GM23248 (cell line): ENCODE measurements at regions not wholly inside any gene's neighbourhood (a gene's known extent, or its start where the extent isn't known, plus 50 kb on each side); places are given as distances from the start of the nearest gene placed in this dataset.

Experiments
- DNase-seq: peaks from one replicate; pipeline ENCODE4 v3.0.0-alpha.2; 2015
- H2AFZ ChIP-seq: fragments of 200-600 bp; sonication (generic); 2 replicates; pipeline ENCODE4 v1.6.1; 2016; ENCODE audit warnings: antibody characterized with exemption
- H3F3A ChIP-seq: fragments of 200-600 bp; sonication (generic); 2 replicates; pipeline ENCODE4 v1.6.1; 2016; ENCODE audit warnings: mild to moderate bottlenecking, antibody characterized with exemption, mixed run types; ENCODE audit not compliant: insufficient read depth
- H3K27ac ChIP-seq: fragments of 200-600 bp; sonication (generic); 2 replicates; pipeline ENCODE4 v1.5.1; 2016; ENCODE audit warnings: mild to moderate bottlenecking
- H3K27me3 ChIP-seq: fragments of 200-600 bp; sonication (generic); replicated peaks from 2 replicates; pipeline ENCODE4 v1.6.1; 2016; ENCODE audit warnings: mild to moderate bottlenecking; ENCODE audit not compliant: insufficient read depth
- H3K36me3 ChIP-seq: fragments of 200-600 bp; sonication (generic); 2 replicates; pipeline ENCODE4 v1.6.1; 2016; ENCODE audit warnings: low read depth, mild to moderate bottlenecking
- H3K4me1 ChIP-seq: fragments of 200-600 bp; sonication (generic); 2 replicates; pipeline ENCODE4 v1.6.1; 2016; ENCODE audit warnings: mild to moderate bottlenecking; ENCODE audit not compliant: insufficient read depth
- H3K4me2 ChIP-seq: fragments of 200-600 bp; sonication (generic); one replicate; pipeline ENCODE4 v1.6.1; 2016; ENCODE audit warnings: mild to moderate bottlenecking; ENCODE audit not compliant: unreplicated experiment
- H3K4me3 ChIP-seq: fragments of 200-600 bp; sonication (generic); 2 replicates; pipeline ENCODE4 v1.5.1; 2016; ENCODE audit warnings: mild to moderate bottlenecking
- H3K79me2 ChIP-seq: fragments of 200-600 bp; sonication (generic); 2 replicates; pipeline ENCODE4 v1.6.1; 2016; ENCODE audit warnings: mild to moderate bottlenecking; ENCODE audit not compliant: insufficient read depth
- H3K9ac ChIP-seq: fragments of 200-600 bp; sonication (generic); 2 replicates; pipeline ENCODE4 v1.6.1; 2016; ENCODE audit warnings: mild to moderate bottlenecking
- H3K9me2 ChIP-seq: fragments of 200-600 bp; sonication (generic); 2 replicates; pipeline ENCODE4 v1.6.1; 2016; ENCODE audit warnings: mixed run types, mild to moderate bottlenecking, moderate library complexity; ENCODE audit not compliant: insufficient read depth
- H3K9me3 ChIP-seq: fragments of 200-600 bp; sonication (generic); one replicate; pipeline ENCODE4 v1.6.1; 2017; ENCODE audit warnings: low read depth
- H4K20me1 ChIP-seq: fragments of 200-600 bp; sonication (generic); 2 replicates; pipeline ENCODE4 v1.6.0; 2016; ENCODE audit not compliant: insufficient read depth
- EZH2 ChIP-seq: fragments of 200-600 bp; sonication (generic); IDR thresholded peaks from 2 replicates; pipeline ENCODE4 v1.6.1; 2018; ENCODE audit warnings: antibody characterized with exemption, mild to moderate bottlenecking; ENCODE audit not compliant: insufficient read depth, poor library complexity, severe bottlenecking
- EZH2phosphoT487 ChIP-seq: fragments of 200-600 bp; sonication (generic); IDR thresholded peaks from 2 replicates; pipeline ENCODE4 v1.6.1; 2018; ENCODE audit warnings: antibody characterized with exemption, moderate library complexity, mild to moderate bottlenecking, low read depth; ENCODE audit not compliant: insufficient read depth
- WGBS, 2 experiments: methylation state at CpG; one replicate each; pipeline ENCODE4 v1.1.6; 2015 to 2017; ENCODE audit warnings: low lambda C conversion rate in 2 of 2, low coverage in 1 of 2; ENCODE audit errors: missing lambda C conversion rate in 2 of 2; 5-methylcytosine and 5-hydroxymethylcytosine counted together
- in situ Hi-C: fragments of 300-500 bp; cut with MboI; formaldehyde crosslinking; loops from 2 replicates; pipeline ENCODE4 v1.15.0; 2020

DNA sequence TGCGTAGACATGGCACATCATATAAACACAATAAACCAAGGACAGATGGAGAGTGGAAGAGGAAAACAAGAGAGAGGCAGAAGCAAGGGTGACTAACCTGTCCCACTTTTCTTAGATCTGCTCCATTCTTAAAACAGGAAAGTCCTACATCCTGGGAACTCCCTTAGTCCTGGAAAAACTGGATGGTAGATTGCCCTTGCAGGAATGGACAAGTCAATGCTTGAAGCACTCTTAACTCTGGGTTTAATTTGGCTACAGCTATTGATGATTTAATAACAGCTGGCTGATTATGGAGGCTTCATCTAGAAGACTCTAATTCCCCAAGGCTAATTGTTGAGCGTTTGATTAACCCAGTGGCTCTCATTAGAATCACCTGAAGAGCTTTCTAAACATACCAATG, 258.8 kb downstream of the MIAT start:
- Histone ChIP-seq H3K9me3 (no peaks in the 10 kb centered on the region), H3F3A (no peaks in the 10 kb centered on the region), H3K36me3 (no peaks in the 10 kb centered on the region), H2AFZ (no peak overlapping the region), H3K79me2 (no peaks in the 10 kb centered on the region), H4K20me1 (no peaks in the 10 kb centered on the region), H3K9ac (no peak overlapping the region), H3K27ac (no peak overlapping the region), H3K27me3 (no peaks in the 10 kb centered on the region; the same call in none of the 2 replicates), H3K9me2 (no peaks in the 10 kb centered on the region), H3K4me2 (no peak overlapping the region), H3K4me1 (no peaks in the 10 kb centered on the region), H3K4me3 (no peak overlapping the region)
- TF ChIP-seq EZH2: no peak
- in situ Hi-C loops: no loop called here
- WGBS, 2 experiments: 85 to 91% methylated on average over 2 of the region's 2 CpGs
- DNase-seq: no peak

DNA sequence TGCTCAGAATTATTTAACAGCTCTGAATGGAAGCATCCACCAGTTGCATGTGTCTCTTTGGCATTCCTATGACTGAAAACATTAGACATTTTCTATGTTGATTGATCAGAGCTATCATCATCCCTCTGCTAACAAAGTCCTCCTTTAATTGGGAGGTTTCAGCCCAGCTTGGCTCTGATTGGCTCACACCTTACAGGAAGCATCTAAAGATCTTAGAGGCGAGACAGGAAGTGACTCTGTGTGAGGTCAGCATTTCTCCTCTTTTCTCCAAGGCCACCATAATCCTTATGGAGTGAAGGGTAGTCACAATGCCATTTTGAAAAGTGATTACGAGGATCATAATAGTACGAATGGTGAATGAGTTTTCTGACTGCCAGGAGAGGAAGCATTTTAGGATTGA, 260.8 kb downstream of the MIAT start:
- no peak overlapping the region for H3K27ac ChIP-seq

DNA sequence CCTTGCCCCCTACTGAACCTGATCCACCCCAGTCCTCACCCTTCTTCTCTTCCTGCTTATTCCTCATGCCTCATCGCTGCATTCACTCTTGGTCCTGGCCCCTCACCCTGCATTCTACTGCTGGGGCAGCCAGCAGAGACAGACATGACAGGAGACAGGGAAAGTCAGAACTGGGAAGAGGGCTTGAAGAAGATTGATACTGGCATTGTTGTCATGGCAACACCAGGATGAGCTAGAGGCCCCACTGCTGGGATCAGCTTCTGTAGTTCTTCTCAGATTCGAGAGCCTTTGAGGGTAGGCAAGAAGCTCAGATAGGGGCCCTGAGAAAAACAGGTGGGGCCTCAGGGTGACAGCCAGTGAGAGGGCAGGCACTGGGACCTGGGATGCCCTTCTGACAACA, 264.3 kb downstream of the MIAT start:
- H3K9me3 ChIP-seq: no peaks in the 10 kb centered on the region
- no peaks in the 10 kb centered on the region for H3F3A ChIP-seq
- H3K79me2 ChIP-seq: no peaks in the 10 kb centered on the region
- no peaks in the 10 kb centered on the region for H3K9me2 ChIP-seq
- WGBS, 2 experiments: 38 to 40% methylated on average over 2 of the region's 2 CpGs
- H3K27ac ChIP-seq: no peak overlapping the region
- H3K36me3 ChIP-seq: no peaks in the 10 kb centered on the region
- peaks cover 3% of the 10 kb centered on the region; the same call in 1 of the 2 replicates for H3K4me1 ChIP-seq
- no peaks in the 10 kb centered on the region for H4K20me1 ChIP-seq
- H3K27me3 ChIP-seq: no peaks in the 10 kb centered on the region; the same call in 1 of the 2 replicates
- H3K9ac ChIP-seq: no peak overlapping the region
- no peak overlapping the region for H3K4me3 ChIP-seq
- no peak overlapping the region for H2AFZ ChIP-seq
- TF ChIP-seq EZH2: no peak
- TF ChIP-seq EZH2phosphoT487: no peak
- in situ Hi-C loops: no loop called here
- H3K4me2 ChIP-seq: no peak overlapping the region
- DNase-seq: no peak

More for the DNA sequence above, 260.8 kb downstream of the MIAT start:
- Histone ChIP-seq H4K20me1 (no peaks in the 10 kb centered on the region), H3K4me3 (no peak overlapping the region), H3K9ac (no peak overlapping the region), H3K79me2 (no peaks in the 10 kb centered on the region), H3K4me1 (no peaks in the 10 kb centered on the region), H3K27me3 (no peaks in the 10 kb centered on the region; the same call in 1 of the 2 replicates), H3K9me3 (no peaks in the 10 kb centered on the region), H3F3A (no peaks in the 10 kb centered on the region), H2AFZ (no peak overlapping the region), H3K36me3 (no peaks in the 10 kb centered on the region), H3K4me2 (no peak overlapping the region), H3K9me2 (no peaks in the 10 kb centered on the region)
- TF ChIP-seq EZH2 (no peak), EZH2phosphoT487 (no peak)
- WGBS, 2 experiments: 72 to 80% methylated on average over 3 of the region's 3 CpGs
- in situ Hi-C loops: no loop called here
- no peak for DNase-seq

DNA sequence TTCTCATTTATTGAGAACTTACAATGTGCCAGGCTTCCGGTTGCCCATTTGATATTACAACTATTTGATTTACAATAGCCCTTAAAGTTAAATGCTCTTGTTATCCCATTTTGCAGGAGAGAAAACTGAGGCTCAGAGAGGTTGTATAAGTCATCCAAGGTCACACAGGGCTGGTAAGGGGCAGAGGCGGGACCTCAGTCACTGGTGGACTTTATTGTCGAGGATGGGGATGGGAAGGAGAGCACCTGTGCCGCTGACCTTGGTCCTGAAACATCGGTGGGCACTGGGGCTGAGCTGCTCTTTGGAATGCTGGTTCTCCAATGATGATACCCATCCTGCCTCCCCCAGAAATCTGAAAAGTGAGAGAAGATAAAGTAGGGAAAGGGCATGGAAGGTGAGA, 265.4 kb downstream of the MIAT start:
- in situ Hi-C loops: no loop called here
- Histone ChIP-seq H2AFZ (no peak overlapping the region), H3K27me3 (no peaks in the 10 kb centered on the region; the same call in 1 of the 2 replicates), H3K79me2 (no peaks in the 10 kb centered on the region), H3K27ac (no peak overlapping the region), H3K4me3 (no peak overlapping the region), H3K4me1 (peaks cover 3% of the 10 kb centered on the region; the same call in 1 of the 2 replicates), H4K20me1 (no peaks in the 10 kb centered on the region), H3K9me3 (no peaks in the 10 kb centered on the region), H3F3A (no peaks in the 10 kb centered on the region), H3K9me2 (no peaks in the 10 kb centered on the region), H3K36me3 (no peaks in the 10 kb centered on the region), H3K4me2 (no peak overlapping the region), H3K9ac (no peak overlapping the region)
- no peak for DNase-seq
- 41 to 50% methylated on average over 5 of the region's 5 CpGs for WGBS, 2 experiments
- TF ChIP-seq EZH2: no peak
- no peak for TF ChIP-seq EZH2phosphoT487

DNA sequence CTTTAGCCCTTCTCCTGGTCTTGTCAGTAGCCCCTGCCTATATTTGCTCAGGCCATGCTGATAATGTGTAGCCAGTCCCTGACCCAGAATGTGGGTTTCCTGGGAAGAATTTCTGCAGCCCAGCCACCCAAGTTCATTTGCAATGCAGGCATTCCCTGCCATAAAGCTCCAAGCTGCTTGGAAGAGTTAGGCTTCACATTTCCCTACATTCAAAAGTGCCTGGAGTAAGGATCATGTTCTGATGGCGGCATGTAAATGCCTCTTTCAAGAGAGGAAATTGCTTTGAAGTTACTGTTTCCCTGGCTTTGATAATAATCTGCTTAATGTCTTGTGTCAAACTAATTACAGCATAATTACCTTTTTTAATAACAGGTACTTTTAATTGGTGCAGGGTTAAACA, 266.1 kb downstream of the MIAT start:
- no peaks in the 10 kb centered on the region for H3K9me2 ChIP-seq
- H3K9me3 ChIP-seq: no peaks in the 10 kb centered on the region
- in situ Hi-C loops: no loop called here
- no peak overlapping the region for H3K4me3 ChIP-seq
- no peak overlapping the region for H3K9ac ChIP-seq
- H3K27ac ChIP-seq: no peak overlapping the region
- WGBS, 2 experiments: 78 to 83% methylated on average over 1 of the region's 1 CpG
- no peaks in the 10 kb centered on the region for H3K36me3 ChIP-seq
- no peak for TF ChIP-seq EZH2
- no peak for TF ChIP-seq EZH2phosphoT487
- H4K20me1 ChIP-seq: no peaks in the 10 kb centered on the region
- H2AFZ ChIP-seq: no peak overlapping the region
- DNase-seq: no peak
- no peaks in the 10 kb centered on the region for H3F3A ChIP-seq
- H3K79me2 ChIP-seq: no peaks in the 10 kb centered on the region
- H3K27me3 ChIP-seq: peaks cover 5% of the 10 kb centered on the region
- peaks cover 3% of the 10 kb centered on the region; the same call in 1 of the 2 replicates for H3K4me1 ChIP-seq
- no peak overlapping the region for H3K4me2 ChIP-seq
